Central memory CD4-positive, alpha-beta T cell (primary cell): ENCODE measurements at regions not wholly inside any gene's neighbourhood (a gene's known extent, or its start where the extent isn't known, plus 50 kb on each side); places are given as distances from the start of the nearest gene placed in this dataset.
"Not testable (repeated sequence)": the region's sequence is repeated elsewhere in the genome, so short reads cannot be mapped to it uniquely, and the experiment has no call there.

Experiments
- DNase-seq: peaks from one replicate; pipeline ENCODE4 v3.0.0; 2022

DNA sequence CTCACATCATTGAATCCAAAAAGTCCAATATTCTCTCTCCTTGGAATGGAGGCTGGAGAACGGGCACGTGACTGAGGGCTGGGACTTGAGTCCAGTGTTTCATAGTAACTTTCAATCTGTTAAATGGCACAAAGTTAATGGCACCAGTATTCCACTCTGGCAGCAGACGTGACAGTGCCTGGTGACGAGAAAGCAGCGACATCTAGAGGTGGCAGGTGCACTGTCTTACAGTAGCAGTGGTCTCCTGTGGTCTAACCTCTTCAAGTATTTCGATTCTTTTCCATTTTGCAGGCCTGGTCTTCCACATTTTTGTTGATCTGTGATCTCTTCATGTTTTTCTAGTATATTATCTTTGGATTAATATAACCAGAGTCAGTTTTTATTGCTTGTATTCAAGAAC, 107.1 kb downstream of the OXSM start:
- no peak for DNase-seq

DNA sequence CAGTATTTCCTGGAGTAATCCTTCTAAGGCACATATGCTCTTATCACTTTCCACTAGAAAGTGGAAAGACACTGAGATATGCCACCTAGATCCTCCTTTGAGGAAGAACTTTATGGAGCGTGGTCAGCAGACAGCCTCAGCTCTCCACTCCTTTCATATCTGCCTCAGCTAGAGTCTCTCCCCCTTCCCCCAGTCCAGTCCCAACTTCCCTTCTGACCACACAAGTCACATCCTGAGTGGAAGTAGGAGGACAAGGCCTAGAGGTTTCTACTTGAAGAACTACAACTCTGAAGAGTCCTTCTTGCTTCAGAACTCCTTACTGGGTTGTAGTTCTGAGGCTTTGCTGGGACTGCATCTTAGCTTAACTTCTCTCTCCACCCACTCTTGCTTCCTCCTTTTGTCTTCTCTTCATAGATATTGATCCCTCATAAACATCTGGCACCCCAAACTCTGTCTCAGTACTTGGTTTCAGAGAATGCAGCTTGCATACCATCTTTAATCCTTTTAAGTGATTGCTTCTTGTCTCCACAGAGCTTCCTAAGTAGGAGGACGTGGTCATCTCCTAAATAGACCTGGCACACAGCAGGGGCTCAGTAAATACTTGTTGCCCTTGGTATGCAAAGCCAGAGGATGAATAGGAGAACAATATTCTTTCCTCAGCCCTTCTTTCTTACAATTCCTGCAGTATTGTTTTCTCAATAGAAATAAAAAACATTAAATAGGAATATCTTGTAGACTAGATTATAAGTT, 109.6 kb downstream of the OXSM start:
- DNase-seq, result no peak

DNA sequence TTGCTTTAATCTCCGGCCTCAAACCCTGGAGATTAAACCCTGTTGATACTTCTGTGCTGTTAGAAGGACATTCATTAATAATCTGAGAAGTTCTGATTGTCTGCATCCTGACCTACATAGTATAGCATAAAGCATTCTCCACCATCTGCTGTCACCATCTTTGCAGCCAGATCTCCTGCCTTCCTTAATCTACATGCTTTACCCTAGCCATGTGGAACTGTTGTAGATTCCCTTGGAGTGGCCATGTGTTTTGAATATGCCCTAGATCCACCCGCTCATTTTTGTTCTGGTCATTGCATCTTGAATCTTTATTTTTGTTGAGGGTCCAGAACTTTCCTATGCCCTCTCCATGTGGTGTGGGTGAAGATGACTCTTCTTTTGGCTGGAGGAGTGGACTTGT, 110.3 kb downstream of the OXSM start:
- no peak for DNase-seq

DNA sequence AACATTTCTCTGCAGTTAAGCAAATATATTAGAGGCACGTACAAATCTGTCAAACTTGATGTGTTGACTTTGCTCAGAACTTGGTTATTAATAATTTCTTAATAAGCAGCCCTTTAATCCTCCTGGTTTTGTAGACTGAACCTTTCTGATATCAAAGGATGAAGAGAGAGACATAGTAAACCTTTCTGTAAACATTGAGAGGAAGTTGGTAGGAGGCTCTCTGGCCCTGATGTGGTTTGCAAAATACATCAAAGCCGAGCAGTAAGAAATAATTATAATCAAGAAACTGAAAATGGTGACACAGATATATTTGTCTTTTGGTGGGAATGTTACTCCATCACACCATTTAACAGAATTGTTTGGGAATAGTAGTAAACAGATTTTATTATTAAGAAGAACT, 111.9 kb downstream of the OXSM start:
- peak; percentile 43 for DNase-seq

DNA sequence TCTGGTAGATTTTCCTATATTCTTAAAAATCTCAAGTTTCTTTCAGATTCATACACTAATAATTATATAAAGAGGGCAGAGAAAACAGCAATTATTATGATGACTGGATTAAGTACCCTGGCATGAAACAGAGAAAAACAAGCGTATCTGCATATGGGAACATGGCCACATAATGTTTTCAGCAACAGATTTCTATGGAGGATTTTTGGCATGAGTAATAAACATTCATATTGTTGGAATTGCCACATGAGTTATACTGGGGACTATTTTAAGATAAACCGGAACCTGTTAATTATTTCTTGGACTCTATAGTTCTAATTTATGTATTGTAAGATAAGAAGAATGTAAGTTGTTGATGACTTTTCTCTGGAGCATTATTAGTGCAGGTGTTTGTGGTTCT, 112.7 kb downstream of the OXSM start:
- no peak for DNase-seq

DNA sequence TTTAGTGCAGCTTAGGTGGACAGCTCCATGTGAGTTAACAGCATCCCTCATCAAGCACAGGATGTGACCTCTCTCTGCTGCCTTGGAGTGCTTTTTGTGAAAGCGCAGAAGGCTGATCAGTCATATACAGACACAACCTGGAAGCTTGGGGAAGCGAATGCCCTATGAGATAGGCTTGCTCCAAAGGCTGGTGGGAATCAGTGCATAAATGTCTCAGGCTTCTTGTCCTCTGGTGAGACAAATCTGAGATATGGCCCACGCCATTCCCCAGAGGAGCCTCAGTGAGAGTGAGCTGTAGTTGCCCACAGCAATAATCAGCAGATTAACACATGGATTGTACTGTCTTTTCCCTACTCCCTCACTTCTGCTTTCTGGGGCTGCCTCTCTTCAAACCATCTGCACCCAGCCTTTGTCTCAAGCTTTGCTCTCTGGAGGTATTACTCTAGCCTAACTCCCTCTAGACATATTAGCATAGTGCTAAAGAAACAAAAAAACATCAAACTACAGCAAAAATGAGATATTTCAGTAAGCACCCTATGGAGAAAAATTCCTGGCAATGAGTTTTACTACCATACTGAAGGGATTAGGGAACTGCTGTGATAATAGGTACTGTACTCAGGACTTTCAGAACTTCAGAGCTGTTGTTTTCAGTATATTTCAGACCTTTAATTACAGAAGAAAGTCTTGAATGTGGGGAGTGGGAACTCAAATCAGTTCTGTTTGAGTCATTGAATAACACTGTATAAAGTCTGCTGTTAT, 113.7 kb downstream of the OXSM start:
- DNase-seq, result no peak

DNA sequence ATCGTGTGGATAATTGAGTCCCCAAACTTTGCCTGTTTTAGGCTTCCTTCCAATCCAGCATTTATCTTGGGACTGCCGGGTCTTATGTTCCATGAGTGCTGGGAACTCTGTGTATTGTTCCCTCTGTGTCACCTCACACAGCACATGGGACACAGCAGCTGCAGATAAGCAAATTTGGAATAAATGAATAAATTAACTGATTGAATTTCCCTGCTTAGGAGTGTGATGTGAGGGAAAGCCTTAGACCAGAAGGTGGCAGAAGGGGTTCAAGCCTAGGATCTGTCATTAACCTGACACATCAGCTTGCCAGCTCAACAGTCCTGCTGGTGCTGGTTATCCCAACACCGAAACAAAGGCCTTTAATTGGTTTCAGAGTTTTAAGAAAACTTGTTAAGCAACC, 114.3 kb downstream of the OXSM start:
- DNase-seq, result no peak

DNA sequence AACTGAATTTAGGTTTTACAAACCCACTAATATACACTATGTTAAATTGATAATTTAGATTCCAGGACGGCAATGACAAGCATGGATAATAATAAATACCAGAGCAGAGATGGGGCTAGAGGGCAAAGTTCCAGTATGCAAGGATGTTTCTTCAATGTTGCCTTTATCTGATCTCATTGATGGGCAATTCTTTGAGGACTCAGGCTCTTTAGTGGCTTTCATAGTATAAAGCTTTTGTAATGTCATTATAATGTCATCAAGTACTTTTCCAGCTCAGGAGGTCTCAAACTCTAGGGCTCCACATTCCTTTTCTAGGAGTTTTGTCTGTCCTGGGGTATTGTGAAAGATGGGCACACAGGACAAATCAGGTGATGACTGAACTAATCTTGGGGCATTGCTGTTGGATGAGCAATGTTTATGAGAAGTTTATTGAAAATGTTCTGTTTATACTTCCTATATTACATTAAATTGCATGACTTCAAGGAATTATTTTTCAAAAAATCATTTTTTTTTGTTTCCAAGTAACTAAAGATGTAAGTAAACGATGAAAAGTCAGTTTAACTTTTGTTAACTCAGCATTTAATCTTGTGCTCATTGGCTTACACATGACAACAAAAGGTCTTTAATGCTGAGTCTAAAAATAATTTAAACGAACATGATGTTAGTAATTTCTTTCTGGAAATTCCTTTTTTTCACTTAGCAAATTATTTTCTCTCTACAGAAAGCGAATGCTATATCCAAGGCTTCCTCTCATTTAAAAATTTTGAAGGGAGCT, 116.4 kb downstream of the OXSM start:
- DNase-seq, result no peak

DNA sequence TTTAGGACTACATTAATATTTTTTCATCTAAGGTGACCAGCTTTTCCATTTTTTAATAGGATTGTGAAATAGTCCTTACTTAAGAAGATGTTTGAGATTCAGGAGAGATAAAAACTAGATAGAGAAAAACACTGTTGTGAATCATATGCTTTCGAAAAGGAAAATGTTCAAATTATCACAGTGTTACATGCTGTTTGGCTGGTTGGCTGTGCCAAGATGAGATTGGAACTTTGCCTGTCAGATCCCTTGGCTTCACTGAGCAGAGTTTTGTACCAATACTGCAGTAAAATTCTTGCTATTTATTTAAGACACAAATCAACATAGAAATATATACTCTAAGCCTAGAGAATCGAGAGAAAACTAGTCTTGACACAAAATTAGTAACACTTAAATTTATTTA, 117.2 kb downstream of the OXSM start:
- DNase-seq, result no peak

DNA sequence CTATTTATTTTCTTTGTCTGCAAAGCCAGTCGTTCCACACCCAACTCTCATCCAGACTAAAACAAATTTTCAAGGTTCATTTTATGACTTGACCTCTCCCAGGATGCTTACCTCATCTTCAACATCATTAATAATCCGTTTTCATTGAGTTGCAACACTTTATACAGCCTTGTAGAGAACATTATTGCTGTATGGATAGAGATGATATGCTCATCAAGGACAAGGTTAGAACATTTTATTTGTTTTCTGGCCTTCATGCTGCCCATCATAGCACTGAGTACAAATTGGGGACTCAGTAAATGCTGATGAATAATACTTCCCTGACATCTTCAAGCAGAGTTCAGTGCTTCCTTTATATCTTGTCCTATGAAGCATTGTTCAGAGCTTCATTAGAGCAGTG, 120.2 kb downstream of the OXSM start:
- no peak for DNase-seq

DNA sequence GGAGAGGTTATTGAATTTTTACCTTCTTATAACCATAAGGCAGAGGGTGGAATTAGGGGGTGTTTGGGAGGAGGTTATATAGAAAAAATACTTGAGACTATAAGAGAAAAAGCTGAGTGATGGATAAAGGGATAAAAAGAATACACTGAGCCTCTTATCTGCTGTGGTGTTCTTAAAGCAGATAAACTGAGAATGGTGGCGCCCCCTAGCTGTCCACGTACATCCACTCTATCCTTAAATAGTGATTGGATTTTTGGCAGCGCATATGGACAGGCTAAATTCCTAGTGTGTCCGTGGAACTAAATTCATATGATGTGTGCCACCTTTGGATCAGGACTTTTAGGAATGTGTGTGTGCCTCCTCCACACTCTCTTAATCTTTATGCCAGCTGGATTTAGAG, 121.1 kb downstream of the OXSM start:
- peak; percentile 14 for DNase-seq

DNA sequence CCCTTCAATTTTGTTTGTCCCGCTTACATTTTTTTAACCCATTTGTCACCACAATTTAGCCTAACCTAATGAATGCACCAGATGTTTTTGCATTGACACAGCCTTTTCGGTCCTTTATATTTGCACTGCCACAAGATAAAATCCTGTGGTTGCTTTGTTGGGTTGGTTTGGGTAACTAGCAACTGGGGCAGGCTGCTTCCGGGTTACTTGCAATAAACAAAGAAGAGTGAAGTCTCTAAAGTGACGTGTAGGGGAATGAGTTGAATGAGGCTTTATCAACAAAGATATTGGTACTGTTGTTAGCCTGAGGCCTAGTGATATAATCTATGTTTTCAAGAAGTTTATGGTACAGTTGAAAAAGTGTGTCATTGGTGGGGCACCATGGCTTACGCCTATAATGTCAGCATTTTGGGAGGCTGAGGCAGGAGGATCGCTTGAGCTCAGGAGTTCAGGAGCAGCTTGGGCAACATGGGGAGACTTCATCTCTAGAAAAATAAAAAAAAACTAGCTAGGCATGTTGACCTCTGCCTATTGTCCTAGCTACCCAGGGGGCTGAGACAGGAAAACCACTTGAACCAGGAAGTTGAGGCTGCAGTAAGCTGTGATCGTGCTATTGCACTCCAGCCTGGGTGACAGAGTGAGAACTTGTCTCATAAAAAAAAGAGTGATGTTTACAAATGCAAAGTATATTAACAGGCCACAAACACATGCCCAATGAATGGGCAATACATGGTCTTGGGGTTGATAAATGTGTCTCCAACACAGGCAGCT, 121.8 kb downstream of the OXSM start:
- DNase-seq, result peak; percentile 80

DNA sequence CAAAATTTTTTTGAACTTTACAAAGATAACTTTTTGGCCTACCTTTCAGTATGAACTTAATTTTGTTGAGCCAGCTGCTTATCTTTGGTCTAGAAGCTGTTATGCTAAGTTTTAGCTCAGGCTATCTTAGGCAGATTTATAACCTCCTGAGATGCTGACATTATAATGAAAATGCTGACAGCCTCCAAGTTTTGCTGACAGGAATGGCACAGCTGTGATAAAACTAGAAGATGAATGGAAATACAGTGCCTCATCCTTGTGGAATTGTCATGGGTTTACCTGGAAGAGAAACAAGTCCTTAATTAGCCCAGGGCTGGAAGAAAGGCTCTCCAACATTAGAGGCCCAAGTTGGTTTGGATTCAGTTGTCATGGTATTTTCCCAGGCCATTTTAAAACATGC, 123.3 kb downstream of the OXSM start:
- DNase-seq, result no peak

DNA sequence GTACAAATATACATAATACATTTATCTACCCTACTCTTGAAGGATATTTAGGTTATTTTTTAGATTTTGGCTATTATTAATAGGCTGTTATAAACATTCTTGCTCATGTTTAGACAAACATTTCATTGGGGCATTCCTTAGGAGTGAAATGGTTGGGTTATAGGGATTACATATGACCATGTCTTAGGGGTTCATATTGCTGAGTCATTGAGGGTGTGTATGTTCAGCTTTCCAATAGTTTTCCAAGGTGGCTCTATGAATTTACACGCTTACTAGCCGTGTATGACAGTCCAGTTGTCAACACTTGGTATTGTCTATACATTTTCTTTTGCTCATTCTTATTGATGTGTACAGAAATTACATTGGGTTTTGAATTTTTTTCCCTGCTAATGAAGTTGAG, 125.8 kb downstream of the OXSM start:
- no peak for DNase-seq

DNA sequence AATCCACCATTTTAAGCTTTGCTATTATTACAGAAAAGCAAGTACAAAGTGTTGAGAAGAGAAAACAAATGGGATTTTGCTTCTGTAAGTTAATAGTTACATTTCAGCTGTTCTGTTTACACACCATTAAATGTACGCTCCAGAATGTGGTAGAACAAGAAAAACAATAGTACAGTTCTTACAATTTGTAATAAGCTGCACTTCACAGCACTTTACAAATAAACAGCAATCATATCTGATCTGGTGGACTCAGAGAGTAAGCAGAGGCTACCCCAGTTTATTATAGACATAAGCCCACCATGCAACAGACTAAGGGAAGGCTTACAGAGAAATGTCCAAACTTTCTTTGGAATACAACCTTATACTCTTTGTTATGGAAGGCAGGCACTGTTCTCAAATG, 126.4 kb downstream of the OXSM start:
- no peak for DNase-seq

DNA sequence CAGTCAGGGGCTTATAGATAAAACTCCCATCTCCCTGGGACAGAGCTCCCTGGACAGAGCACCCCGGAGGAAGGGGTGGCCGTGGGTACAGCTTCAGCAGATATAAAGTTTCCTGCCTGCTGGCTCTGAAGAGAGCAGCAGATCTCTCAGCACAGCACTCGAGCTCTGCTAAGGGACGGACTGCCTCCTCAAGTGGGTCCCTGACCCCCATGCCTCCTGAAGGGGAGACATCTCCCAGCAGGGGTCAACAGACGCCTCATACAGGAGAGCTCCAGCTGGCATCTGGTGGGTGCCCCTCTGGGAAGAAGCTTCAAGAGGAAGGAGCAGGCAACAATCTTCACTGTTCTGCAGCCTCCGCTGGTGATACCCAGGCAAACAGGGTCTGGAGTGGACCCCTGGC, 142.1 kb downstream of the OXSM start:
- DNase-seq, result not testable (repeated sequence)

DNA sequence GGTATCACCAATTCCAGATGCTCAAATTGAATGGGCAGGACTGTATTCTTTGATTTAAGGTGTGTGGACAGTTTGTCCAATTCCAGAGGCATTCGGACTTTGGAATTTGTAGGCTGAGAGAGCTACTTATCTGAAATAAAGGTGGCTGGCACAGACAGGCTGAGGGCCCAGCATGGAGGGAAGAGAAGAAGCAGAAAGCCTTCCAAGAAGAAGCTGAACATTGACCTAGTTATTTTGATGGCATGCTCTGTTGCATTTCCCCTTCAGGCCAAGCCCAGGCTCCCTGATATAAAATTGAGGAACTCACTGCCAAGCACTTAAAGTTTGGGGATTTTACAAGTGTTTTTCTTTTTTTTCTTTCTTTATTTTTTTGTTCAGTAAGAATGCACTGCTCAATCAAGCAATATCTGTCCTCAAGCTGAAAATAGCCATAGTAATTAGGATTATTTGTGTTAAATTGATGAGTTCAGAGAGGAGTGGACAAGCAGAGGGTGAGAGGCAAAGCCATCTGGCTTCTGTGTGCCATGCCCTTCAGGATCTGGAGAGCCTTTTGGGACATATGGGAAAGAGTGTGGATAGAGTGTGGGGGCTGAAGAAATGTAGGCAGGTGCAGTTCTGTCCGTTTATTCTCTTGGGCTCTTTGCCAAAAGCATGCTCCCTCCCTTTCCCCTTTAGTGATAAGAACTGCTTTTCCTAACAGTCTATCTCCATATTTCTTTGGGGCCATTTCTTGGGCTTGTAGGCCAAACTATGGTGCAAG, 148.9 kb downstream of the OXSM start:
- DNase-seq, result no peak

DNA sequence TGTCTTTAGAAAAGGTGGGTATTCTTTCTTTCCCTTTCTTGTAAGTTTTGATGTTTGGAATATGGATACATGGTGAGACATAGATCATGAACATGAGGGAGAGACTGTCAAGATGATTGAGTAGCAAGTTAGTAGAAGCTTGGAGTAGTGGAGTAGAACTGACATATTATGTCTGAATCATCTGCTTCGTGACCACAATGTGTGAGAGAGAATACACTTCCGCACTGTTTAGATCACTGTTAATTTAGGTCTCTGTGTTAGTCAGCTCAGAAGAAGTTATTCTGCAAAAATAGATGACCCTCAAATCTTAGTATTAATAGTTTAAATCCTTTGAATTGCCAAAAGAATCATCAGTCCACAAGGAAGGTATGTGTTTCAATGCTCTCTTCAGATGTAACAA, 151.0 kb downstream of the OXSM start:
- DNase-seq, result no peak

DNA sequence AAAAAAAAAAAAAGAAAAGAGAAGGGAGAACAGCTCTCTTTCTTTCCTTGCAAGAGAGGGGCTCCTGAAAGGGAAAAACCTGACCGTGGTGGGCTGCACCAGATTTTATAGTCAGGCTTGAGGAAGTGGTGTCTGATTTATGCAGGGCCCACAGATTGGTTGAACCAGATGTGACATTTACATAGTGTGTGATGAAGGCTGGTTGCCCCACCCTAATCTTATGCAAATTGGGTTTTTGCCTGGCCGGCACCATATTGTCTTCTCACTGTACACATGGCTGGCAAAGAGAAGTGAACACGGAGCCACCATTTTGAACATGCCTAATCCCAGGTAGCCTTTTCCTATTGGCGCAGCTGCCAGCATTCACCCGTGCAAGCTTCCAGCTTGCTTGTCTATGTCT, 154.4 kb downstream of the OXSM start:
- DNase-seq, result no peak

DNA sequence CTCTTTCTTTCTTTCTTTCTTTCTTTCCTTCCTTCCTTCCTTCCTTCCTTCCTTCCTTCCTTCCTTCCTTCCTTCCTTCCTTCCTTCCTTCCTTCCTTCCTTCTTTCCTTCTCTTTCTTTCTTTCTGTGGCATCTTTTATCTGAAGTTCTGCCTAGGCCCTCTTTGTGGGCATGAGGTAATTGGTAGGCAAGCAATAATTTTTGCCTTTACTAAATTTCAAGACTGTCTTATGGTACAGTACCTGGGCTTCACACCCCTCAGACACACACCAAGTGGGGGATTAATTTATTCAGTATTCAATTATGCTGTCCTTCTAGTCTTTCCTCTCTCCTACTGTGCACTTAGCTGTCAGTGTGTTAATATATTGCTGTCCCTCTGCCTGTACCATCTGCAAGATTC, 155.5 kb downstream of the OXSM start:
- DNase-seq, result no peak

DNA sequence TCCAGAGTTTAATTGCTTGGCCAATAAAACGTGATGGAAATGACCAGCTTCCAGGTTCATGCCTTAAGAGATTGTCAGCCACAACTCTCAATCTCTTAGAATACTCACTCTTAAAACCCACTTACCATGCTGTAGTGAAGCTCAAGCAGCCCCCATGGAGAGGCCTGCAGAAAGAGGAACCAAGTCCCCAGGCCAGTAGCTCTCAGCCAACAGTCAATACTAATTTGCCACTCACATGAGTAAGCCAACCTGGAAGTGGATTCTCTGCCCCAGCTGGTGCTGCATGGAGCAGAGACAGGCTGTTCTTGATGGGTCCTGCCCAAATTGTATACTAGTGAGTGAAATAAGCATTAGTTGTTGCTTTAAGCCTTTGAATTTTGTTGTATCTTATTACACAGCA, 155.9 kb downstream of the OXSM start:
- no peak for DNase-seq

DNA sequence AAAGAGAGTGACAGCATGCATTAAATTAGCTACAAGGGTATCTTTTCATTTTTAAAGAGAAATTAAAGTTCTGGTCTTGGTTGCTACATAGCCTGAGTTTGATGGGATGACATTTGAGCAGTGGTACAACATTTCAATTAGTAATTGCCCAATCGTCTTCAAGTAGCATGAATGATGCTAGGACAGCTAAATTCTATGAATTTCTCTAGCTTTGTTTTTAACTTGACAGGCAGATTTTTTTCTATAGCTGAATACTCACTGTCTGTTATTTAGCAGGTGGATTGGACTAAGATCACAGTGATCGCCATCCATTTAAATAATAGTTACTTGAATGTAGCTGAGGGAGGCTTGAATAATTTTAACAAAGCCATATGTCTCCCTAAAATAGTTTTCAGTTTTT, 162.2 kb downstream of the OXSM start:
- DNase-seq, result no peak
